HG03469 (cell line): ENCODE measurements at regions not wholly inside any gene's neighbourhood (a gene's known extent, or its start where the extent isn't known, plus 50 kb on each side); places are given as distances from the start of the nearest gene placed in this dataset.
"Not testable (repeated sequence)": the region's sequence is repeated elsewhere in the genome, so short reads cannot be mapped to it uniquely, and the experiment has no call there.

ENCODE experiments used
- ATAC-seq: cut with Tn5 transposase; IDR thresholded peaks from one replicate; pipeline ENCODE4 v1.9.1; 2021; ENCODE audit warnings: mild to moderate bottlenecking, moderate library complexity, moderate number of reproducible peaks; ENCODE audit not compliant: unreplicated experiment

GRCh38 chr7:68707958-68708357 is 890.3 kb upstream of the AUTS2 start:
- ATAC-seq: no peak

DNA sequence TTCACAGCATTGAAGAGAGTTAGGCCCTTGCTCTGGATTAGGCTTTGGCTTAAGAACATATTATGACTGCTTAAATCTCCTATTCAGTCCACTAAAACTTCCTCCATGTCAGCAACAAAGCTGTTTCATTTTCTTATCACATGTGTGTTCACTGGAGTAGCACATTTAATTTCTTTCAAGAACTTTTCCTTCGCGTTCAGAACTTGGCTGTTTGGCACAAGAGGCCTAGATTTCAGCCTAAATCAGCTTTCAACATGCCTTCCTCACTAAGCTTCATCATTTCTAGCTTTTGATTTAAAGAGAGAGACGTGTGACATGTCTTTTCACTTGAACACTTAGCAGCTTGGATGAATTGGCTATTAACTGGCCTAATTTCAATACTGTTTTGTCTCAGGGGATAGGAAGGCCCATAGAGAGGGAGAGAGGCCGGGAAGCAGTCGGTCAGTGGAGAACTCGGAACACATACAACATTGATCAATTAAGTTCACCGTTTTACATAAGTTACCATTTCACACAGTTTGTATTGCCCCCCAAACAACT is 885.2 kb upstream of the AUTS2 start:
- no peak for ATAC-seq

GRCh38 chr7:68714135-68714534 is 884.1 kb upstream of the AUTS2 start:
- ATAC-seq: not testable (repeated sequence)

GRCh38 chr7:68715907-68716306 is 882.4 kb upstream of the AUTS2 start:
- no peak for ATAC-seq

DNA sequence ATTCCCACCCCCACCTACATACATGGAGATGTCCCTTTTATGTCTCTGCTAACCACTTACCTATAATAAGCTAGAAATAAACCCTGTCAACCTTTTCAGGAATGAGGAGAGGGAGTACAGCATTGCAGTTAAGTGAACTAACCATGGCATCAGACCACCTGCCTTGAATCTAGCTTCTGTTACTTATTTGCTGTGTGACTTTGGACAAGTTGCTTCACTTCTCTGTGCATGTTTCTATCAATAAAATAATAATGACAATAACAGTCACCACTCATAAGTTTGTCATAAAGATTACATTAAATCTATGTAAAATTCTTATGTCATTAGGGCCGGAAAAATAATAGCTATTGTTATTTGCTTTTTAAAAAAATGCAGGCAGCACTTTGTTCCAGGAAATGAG is 881.1 kb upstream of the AUTS2 start:
- no peak for ATAC-seq

DNA sequence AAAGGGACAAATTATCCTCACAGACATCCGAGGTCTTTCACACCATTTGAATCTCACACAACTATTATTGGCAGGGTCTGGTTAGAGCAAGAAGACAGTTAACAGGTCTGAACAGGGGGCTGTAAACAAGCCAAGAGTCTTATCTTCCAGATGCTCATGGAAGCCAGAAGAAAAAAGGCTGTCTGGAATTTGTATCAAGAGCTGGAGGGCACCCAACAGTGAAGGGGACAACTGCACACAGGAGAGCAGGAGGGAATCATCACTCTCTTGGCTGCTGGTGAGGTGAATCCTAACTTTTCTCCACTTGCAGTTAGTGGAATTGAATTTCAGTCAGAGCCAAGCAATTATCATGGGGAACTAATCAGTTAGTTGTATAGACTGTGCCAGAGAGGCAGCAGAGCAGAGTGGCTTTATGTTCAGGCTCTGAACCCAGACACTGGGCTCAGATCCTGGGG is 880.2 kb upstream of the AUTS2 start:
- no peak for ATAC-seq

- ATAC-seq: no peak
Measured at GRCh38 chr7:68720697-68721096, 877.6 kb upstream of the AUTS2 start.

DNA sequence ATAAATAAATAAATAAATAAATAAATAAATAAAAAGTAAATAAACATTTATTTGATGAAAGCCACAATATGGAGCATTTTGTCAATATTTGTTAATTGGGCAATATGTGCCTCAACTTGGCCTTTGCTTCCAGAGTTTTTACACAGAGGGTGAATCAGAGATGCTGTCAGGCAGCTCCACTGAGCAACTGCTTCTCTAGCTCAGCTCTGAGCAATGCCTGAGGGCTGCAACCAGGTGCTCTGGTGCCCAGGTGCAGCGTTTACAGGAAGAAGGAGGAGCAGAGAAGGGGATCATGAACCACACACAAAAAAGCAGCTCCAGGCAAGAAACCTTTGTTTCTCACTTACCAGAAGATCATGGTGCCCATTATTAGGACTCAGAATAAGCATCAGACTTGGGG is 876.2 kb upstream of the AUTS2 start:
- no peak for ATAC-seq

DNA sequence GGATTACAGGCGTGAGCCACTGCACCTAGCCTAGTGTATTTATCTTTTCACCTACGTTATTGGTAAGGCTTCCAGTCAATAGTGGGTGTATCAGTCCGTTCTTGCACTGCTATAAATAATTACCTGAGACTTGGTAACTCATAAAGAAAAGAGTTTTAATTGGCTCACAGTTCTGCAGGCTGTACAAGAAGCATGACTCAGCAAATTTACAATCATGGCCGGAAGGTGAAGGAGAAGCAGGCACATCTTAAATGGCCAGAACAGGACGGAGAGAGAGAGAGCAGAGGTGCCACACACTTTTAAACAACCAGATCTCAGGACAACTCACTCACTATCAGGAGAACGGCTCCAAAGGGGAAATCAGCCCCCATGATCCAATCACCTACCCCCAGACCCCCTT is 873.3 kb upstream of the AUTS2 start:
- ATAC-seq: no peak

- ATAC-seq: no peak
Measured at GRCh38 chr7:68725843-68726785, 872.2 kb upstream of the AUTS2 start.

DNA sequence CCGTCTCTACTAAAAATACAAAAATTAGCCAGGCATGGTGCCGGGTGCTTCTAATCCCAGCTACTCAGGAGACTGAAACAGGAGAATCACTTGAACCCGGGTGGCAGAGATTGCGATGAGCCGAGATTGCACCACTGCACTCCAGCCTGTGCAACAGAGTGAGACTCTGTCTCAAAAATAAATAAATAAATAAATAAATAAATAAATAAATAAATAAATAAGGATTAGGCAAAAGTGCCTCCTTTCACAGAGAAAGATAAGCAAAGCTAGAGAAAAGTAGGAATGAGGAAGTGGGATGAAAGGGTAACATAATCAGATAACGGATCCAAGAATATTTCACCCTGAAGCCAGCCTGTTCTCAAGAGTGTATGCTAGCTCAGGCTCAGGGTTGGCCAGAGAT is 869.6 kb upstream of the AUTS2 start:
- not testable (repeated sequence) for ATAC-seq

GRCh38 chr7:68729371-68729770 is 868.9 kb upstream of the AUTS2 start:
- ATAC-seq: no peak

DNA sequence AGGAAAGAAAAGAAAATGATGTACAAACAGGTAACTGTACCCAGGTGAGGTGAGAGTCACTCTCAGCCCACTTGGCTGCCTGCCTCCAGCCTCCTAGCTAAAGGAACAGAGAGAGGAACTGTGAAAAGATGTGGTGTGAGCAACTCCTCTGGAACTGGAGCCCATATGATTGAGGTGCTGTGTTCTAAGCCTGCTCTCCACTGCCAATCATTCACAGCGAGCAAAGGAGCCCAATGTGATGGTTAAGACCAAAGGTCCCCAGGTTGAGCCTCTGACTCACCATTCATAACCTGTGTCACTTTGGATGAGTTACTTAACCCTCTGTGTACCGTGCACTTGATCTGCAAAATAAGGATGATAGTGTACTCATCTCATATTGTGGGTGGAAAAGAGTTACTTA is 868.1 kb upstream of the AUTS2 start:
- ATAC-seq: no peak

- no peak for ATAC-seq
Measured at GRCh38 chr7:68730964-68731363, 867.3 kb upstream of the AUTS2 start.

- ATAC-seq: no peak
Measured at GRCh38 chr7:68733219-68734153, 864.8 kb upstream of the AUTS2 start.

DNA sequence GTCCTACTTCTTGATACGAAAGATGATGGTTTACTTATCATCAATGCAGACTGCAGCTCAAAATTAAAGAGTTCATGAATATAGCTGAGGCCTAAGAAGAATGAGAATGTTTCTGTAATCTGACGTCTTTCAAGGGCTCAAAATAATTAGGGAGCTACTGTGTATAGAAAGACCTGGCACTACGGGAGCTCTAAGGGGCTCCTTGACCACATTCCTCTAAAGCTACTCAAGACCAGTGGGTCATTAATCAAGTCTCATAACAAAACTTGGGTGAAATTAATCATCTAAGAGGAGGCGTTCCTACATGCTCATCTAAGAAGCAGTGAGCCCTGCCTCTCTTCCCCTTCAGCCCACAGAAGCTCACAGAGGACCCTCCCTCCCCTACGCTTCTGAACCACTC is 863.8 kb upstream of the AUTS2 start:
- ATAC-seq: no peak

DNA sequence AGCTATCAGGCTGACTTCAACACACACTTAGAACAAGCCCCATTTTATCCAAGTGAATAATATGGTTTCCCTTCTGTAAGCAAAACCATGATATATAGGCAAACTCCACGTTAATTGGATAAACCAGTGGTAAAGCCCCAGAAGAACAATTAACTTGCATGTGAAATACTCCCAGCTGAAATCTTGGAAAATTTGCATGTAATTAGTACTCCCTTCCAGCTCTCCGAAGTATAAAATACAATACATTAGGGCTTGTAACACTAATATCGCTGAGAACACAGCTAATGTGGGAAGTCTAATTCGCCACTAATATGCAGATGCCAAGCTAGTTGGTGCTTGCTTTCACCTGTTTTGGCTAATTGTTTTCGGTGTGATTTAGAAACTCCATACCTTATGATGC is 859.0 kb upstream of the AUTS2 start:
- ATAC-seq: no peak

DNA sequence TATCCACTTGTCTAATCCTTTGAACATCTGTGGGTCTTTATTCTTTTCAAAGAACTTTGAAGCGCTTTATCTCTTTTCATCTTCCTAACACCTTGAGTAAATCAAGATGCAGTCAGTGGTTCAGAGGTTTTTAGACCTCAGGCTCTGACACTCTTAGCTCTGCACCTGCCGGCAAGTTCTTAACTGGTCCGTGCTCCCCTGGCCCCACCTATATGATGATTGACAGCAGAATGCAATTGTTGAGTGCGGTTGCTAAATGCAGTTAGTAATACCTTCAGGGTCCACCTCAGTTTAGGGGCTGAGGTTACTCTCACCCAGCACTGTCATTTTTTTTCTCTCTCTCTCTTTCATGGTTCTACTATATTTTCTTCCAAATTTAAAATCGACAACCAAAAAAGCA is 854.2 kb upstream of the AUTS2 start:
- ATAC-seq: no peak

GRCh38 chr7:68748934-68749900 is 849.1 kb upstream of the AUTS2 start:
- no peak for ATAC-seq

- no peak for ATAC-seq
Measured at GRCh38 chr7:68752485-68753178, 845.6 kb upstream of the AUTS2 start.
